CD1c-positive myeloid dendritic cell (primary cell): ENCODE measurements at regions not wholly inside any gene's neighbourhood (a gene's known extent, or its start where the extent isn't known, plus 50 kb on each side); places are given as distances from the start of the nearest gene placed in this dataset.
A peak's percentile ranks its signal among the peaks of the same experiment; 100 is the strongest.

Source experiments
- DNase-seq: peaks from one replicate; pipeline ENCODE4 v3.0.0-alpha.2; 2016; ENCODE audit errors: extremely low spot score

GRCh38 chr22:46066691-46067090 lies 83.6 kb upstream of the PPARA start:
- DNase-seq: no peak

- no peak for DNase-seq
These were observed 82.9 kb upstream of the PPARA start for GRCh38 chr22:46067159-46068111.

GRCh38 chr22:46068181-46068592 lies 82.1 kb upstream of the PPARA start:
- no peak for DNase-seq

- DNase-seq: peak; percentile 15
These were observed 81.5 kb upstream of the PPARA start for GRCh38 chr22:46068593-46069491.

GRCh38 chr22:46069521-46070214 lies 80.7 kb upstream of the PPARA start:
- peak; percentile 81 for DNase-seq

- peak; percentile 76 for DNase-seq
These were observed 80.0 kb upstream of the PPARA start for GRCh38 chr22:46070215-46070802.

GRCh38 chr22:46070803-46071450 lies 79.4 kb upstream of the PPARA start:
- peak; percentile 75 for DNase-seq

- DNase-seq: peak; percentile 71
These were observed 78.7 kb upstream of the PPARA start for GRCh38 chr22:46071451-46072109.

GRCh38 chr22:46072110-46072881 lies 78.0 kb upstream of the PPARA start:
- peak; percentile 88 for DNase-seq

- no peak for DNase-seq
These were observed 77.2 kb upstream of the PPARA start for GRCh38 chr22:46072981-46073682.

- DNase-seq: no peak
These were observed 76.4 kb upstream of the PPARA start for GRCh38 chr22:46073683-46074504.

GRCh38 chr22:46074771-46075551 lies 75.4 kb upstream of the PPARA start:
- no peak for DNase-seq

GRCh38 chr22:46075764-46076531 lies 74.4 kb upstream of the PPARA start:
- no peak for DNase-seq

- DNase-seq: no peak
These were observed 73.5 kb upstream of the PPARA start for GRCh38 chr22:46076651-46077339.

- no peak for DNase-seq
These were observed 72.6 kb upstream of the PPARA start for GRCh38 chr22:46077669-46078099.
